RWPE1 (cell line): ENCODE measurements at regions not wholly inside any gene's neighbourhood (a gene's known extent, or its start where the extent isn't known, plus 50 kb on each side); places are given as distances from the start of the nearest gene placed in this dataset.

Source experiments
- CTCF ChIA-PET: fragments of 350-600 bp; sonication (Branson Sonifier 250); formaldehyde crosslinking; extraction: SDS; loops from one replicate; lab custom pipeline; 2021; lab: Yijun Ruan, JAX
- POLR2A ChIA-PET: fragments of 400-600 bp; formaldehyde crosslinking; extraction: SDS; loops from one replicate; lab custom pipeline; 2020; ENCODE audit warnings: antibody characterized with exemption; ENCODE audit not compliant: low non-redundant PET; lab: Yijun Ruan, JAX
- DNase-seq: peaks from one replicate; pipeline ENCODE4 v3.0.0; 2012; ENCODE audit warnings: low spot score
- H3K27ac ChIP-seq: fragments of 450-650 bp; 2 replicates; pipeline ENCODE4 v1.5.1; 2017
- TF ChIP-seq, protein P1 (sequence below): fragments of 450-650 bp; conservative IDR thresholded peaks from 2 replicates; pipeline ENCODE4 v1.5.1; 2017; ENCODE audit warnings: low read depth, mild to moderate bottlenecking

DNA sequence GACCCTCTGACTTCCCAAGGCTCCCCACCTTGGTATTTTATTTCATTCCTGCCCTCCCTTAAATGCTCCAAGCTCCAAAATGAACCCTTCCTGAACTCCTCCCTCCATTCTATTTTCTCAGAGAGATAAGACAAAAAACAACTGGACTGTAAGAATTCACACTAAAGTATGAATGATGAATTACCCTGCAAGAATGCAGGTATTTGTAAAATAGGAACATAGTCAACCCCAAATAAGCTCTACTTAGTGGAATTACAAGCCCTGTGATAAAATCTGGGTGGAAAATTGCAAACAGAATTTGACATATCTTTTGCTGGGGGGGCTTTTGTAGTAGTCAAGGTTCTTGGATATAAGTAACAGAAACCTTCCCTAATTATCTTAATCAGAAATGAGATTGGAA, 67.8 kb upstream of the GJA8 start:
- ChIA-PET CTCF (no interaction called here), POLR2A (no interaction called here)
- TF ChIP-seq, protein P1, sequence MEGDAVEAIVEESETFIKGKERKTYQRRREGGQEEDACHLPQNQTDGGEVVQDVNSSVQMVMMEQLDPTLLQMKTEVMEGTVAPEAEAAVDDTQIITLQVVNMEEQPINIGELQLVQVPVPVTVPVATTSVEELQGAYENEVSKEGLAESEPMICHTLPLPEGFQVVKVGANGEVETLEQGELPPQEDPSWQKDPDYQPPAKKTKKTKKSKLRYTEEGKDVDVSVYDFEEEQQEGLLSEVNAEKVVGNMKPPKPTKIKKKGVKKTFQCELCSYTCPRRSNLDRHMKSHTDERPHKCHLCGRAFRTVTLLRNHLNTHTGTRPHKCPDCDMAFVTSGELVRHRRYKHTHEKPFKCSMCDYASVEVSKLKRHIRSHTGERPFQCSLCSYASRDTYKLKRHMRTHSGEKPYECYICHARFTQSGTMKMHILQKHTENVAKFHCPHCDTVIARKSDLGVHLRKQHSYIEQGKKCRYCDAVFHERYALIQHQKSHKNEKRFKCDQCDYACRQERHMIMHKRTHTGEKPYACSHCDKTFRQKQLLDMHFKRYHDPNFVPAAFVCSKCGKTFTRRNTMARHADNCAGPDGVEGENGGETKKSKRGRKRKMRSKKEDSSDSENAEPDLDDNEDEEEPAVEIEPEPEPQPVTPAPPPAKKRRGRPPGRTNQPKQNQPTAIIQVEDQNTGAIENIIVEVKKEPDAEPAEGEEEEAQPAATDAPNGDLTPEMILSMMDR: no peak
- no peak for DNase-seq
- H3K27ac ChIP-seq: no peak overlapping the region

DNA sequence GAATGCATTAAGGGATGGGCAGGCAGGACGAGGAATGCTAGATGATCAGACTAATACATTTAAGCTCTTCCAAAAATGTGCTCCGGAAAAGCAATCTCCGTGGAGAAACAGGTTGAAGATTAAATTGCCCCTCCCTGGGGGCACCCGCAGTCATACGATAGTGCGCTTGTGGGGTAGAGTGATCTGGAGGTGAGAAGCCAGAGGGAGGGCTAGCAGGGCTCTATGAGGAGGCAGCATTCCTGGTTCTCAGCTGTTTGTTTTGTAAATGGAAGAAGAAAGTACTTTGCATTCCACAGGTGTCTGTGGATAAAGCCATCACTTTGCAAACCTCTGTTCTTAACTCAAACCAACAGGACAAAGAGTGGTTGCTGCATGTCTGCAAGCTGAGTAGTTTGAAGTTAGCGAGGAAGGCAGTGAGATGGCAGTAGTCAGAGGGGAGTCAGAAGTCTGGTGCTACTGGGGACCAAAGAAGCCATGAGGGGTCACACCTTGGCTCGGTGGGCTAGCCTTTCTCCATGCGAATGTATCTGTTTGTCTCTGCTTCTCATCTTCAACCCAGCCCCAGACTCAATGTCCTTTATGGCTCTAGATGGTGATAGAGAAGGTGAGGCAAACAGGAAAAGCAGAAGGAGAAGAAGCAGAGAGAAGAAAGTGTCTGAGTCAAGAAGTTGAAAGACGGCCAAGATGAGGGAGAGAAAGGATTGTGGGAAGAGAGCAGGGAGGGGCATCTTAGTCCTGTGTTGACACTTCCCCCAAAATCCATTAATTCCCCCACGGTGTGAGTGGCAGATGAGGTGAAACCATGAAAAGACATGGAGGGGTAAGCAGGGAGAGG, 65.2 kb upstream of the GJA8 start:
- no peak for DNase-seq
- no peak overlapping the region for H3K27ac ChIP-seq
- TF ChIP-seq, protein P1: no peak
- ChIA-PET POLR2A (no interaction called here), CTCF (interaction anchor here (0.7 kb wide), 1 partner anchor 753 kb away, joined by 3 read pairs; no protein-coding TSS in a partner anchor)

DNA sequence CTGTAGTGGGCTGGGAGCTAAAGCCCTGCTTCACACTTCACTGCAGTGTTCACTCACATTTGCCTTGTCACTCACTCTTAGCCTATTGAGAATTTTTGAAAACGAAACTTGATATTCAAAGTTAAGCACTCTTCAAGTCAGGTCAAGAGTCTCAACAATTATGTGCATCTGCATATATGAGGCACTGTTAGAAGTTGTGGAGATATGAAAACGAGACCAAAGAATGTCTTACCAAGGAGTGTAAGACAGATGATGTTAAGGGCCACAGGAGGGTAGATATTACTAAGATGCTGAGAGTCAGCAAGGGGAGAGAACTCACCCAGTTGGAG, 64.7 kb upstream of the GJA8 start:
- CTCF ChIA-PET: interaction anchor here (0.7 kb wide), 1 partner anchor 753 kb away, joined by 3 read pairs; no protein-coding TSS in a partner anchor
- DNase-seq: no peak
- no peak overlapping the region for H3K27ac ChIP-seq
- TF ChIP-seq, protein P1: no peak
- POLR2A ChIA-PET: no interaction called here

DNA sequence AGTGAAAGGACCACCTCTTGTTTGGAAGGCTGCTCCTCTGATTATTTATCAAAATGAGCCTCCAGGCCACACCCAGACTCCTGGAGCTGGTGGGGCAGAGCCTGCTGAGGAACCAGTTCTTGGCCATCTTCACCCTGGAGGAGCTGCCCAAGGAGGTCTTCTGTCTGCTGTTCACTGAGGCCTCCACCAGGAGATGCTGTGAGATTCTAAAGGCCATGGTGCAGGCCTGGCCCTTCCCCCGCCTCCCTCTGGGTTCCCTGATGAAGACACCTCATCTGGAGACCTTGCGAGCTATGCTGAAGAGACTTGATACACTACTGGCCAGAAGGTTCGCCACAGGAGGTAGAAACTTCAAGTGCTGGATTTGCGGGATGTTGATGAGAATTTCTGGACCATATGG, 61.7 kb upstream of the GJA8 start:
- CTCF ChIA-PET: interaction anchor here (0.6 kb wide), 1 partner anchor 12 kb away, joined by 3 read pairs; no protein-coding TSS in a partner anchor

DNA sequence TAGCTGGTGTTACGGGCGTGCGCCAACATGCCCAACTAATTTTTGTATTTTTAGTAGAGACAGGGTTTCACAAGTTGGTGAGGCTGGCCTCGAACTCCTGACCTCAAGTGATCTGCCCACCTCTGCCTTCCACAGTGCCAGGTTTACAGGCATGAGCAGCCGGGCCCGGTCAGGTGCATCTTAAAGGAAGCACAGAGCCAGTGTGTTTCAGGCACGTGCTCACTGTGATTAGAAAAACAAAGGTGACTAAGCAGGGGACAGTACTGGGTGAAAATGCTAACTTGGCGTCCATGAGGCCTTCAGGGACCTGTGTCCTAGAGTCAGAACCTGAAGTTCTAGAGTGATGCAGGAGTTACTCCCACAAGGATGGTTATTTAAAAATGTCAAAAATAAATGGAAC, 60.0 kb upstream of the GJA8 start:
- TF ChIP-seq, protein P1: no peak
- ChIA-PET POLR2A (no interaction called here), CTCF (interaction anchor here (0.7 kb wide), 1 partner anchor 346 kb away, joined by 6 read pairs; no protein-coding TSS in a partner anchor)
- no peak overlapping the region for H3K27ac ChIP-seq
- no peak for DNase-seq

More for the DNA sequence above, 61.7 kb upstream of the GJA8 start:
- TF ChIP-seq, protein P1: no peak
- POLR2A ChIA-PET: no interaction called here
- DNase-seq: no peak
- H3K27ac ChIP-seq: no peak overlapping the region

DNA sequence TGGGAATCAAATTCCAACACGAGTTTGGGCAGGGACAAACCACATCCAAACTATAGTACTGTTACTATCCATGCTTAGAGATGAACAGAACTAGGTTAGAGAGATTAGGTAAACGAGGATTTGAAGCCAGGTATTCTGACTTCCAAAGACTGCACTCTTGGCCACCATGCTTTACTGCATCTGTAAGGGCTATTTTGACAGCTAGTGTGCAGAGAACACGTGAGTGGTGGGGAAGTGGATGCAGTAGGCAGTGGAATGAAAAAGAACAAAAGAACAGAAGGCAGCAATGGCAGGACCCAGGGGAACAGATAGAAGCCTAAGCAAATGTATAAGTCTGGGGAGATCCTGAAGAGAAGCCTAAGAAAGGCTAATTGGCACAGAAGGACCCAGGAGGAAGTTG, 59.1 kb upstream of the GJA8 start:
- POLR2A ChIA-PET: no interaction called here
- no peak for DNase-seq
- TF ChIP-seq, protein P1: no peak
- CTCF ChIA-PET: interaction anchor here (0.7 kb wide), 1 partner anchor 347 kb away, joined by 6 read pairs; no protein-coding TSS in a partner anchor
- H3K27ac ChIP-seq: no peak overlapping the region
